Endothelial cell of umbilical vein (primary cell): ENCODE measurements at regions not wholly inside any gene's neighbourhood (a gene's known extent, or its start where the extent isn't known, plus 50 kb on each side); places are given as distances from the start of the nearest gene placed in this dataset.

Source experiments
- BruUV-seq: library from RNA; stranded (reverse); fragments of 400-500 nt; replicated peaks from 2 replicates; lab custom pipeline; 2021; lab: Mats Ljungman, UMichigan
- CTCF ChIA-PET: fragments of 300-600, 350-600 bp; sonication (Branson Sonifier 250); formaldehyde crosslinking; loops from one replicate; lab custom pipeline; 2021; ENCODE audit warnings: antibody characterized with exemption, inconsistent platforms; lab: Charles Lee
- POLR2A ChIA-PET: fragments of 300-600, 350-600 bp; sonication (Branson Sonifier 250); formaldehyde crosslinking; loops from one replicate; lab custom pipeline; 2021; ENCODE audit warnings: antibody characterized with exemption, inconsistent platforms; lab: Charles Lee
- DNase-seq: peaks from one replicate; pipeline ENCODE4 v3.0.0-alpha.2; 2011; ENCODE audit warnings: low read depth, low spot score
- FAIRE-seq: peaks from 2 replicates; lab custom pipeline; 2011; peaks lifted over from hg19 to GRCh38; lab: Jason Lieb, UNC
- H2AFZ ChIP-seq: 2 replicates; pipeline ENCODE4 v1.6.0; 2012; ENCODE audit warnings: low read depth, low read length, control low read depth, inconsistent platforms
- H3K27ac ChIP-seq: 2 replicates; pipeline ENCODE4 v1.5.1; 2011; ENCODE audit warnings: low read depth, mild to moderate bottlenecking, control low read depth, low read length, moderate library complexity; ENCODE audit not compliant: insufficient read depth
- H3K27me3 ChIP-seq, 2 experiments: 2 replicates each; pipeline versions ENCODE4 v1.6.0 to v1.6.1; 2011; ENCODE audit warnings: low read length in 2 of 2, mixed read lengths in 1 of 2; ENCODE audit not compliant: control insufficient read depth in 2 of 2, insufficient read depth in 2 of 2
- H3K36me3 ChIP-seq, 2 experiments: 2 replicates in 1 of 2; 3 replicates in 1 of 2; pipeline ENCODE4 v1.5.1; 2011; ENCODE audit warnings: low read length in 2 of 2, mild to moderate bottlenecking in 1 of 2, moderate library complexity in 1 of 2; ENCODE audit not compliant: control insufficient read depth in 2 of 2, insufficient read depth in 2 of 2; ENCODE audit errors: extremely low read depth in 1 of 2
- H3K4me1 ChIP-seq: 3 replicates; pipeline ENCODE4 v1.5.1; 2011; ENCODE audit warnings: mild to moderate bottlenecking, low read length; ENCODE audit not compliant: control insufficient read depth, insufficient read depth; ENCODE audit errors: extremely low read depth
- H3K4me2 ChIP-seq: 2 replicates; pipeline ENCODE4 v1.6.1; 2011; ENCODE audit warnings: low read length, control low read depth, mixed read lengths; ENCODE audit not compliant: insufficient read depth
- H3K4me3 ChIP-seq, 3 experiments: fragments of 200-600 bp in 1 of 3; sonication (generic), shearing (Covaris generic) in 1 of 3; replicated peaks in 1 of 3; 2 replicates each; pipeline ENCODE4 v1.5.1; 2011 to 2016; ENCODE audit warnings: control low read depth in 3 of 3, low read length in 3 of 3, mild to moderate bottlenecking in 2 of 3, inconsistent platforms in 1 of 3, low read depth in 1 of 3, moderate library complexity in 1 of 3; ENCODE audit not compliant: insufficient read depth in 1 of 3
- H3K79me2 ChIP-seq: 2 replicates; pipeline ENCODE4 v1.6.0; 2012; ENCODE audit warnings: low read length, inconsistent platforms; ENCODE audit not compliant: control insufficient read depth, insufficient read depth
- H3K9ac ChIP-seq: replicated peaks from 2 replicates; pipeline ENCODE3; 2011; ENCODE audit warnings: low read length, control low read depth; ENCODE audit not compliant: insufficient read depth; ENCODE audit errors: extremely low read depth
- H3K9me1 ChIP-seq: replicated peaks from 3 replicates; pipeline ENCODE4 v1.6.0; 2011; ENCODE audit warnings: mild to moderate bottlenecking, low read length; ENCODE audit not compliant: control insufficient read depth, insufficient read depth; ENCODE audit errors: extremely low read depth
- H3K9me3 ChIP-seq: replicated peaks from 2 replicates; pipeline ENCODE4 v1.5.1; 2012; ENCODE audit warnings: low read length, inconsistent platforms; ENCODE audit not compliant: control insufficient read depth, insufficient read depth
- H4K20me1 ChIP-seq: replicated peaks from 2 replicates; pipeline ENCODE3; 2011; ENCODE audit warnings: mild to moderate bottlenecking, low read length; ENCODE audit not compliant: control insufficient read depth, insufficient read depth; ENCODE audit errors: extremely low read depth
- CTCF ChIP-seq, 2 donors: IDR thresholded peaks; 1 replicate in 1 of 2; 2 replicates in 1 of 2; pipeline ENCODE4 v1.5.1; 2011; ENCODE audit warnings: low read length in 2 of 2, mild to moderate bottlenecking in 2 of 2, moderate library complexity in 2 of 2, control low read depth in 1 of 2, inconsistent platforms in 1 of 2, low read depth in 1 of 2; ENCODE audit not compliant: insufficient read depth in 1 of 2; ENCODE audit errors: extremely low read depth in 1 of 2
- JUN ChIP-seq: IDR thresholded peaks from 2 replicates; pipeline ENCODE4 v1.6.1; 2011; ENCODE audit warnings: borderline replicate concordance, low read depth; ENCODE audit not compliant: insufficient read length, insufficient read depth
- MAX ChIP-seq: IDR thresholded peaks from 2 replicates; pipeline ENCODE4 v1.6.1; 2011; ENCODE audit not compliant: insufficient read depth, insufficient read length
- MYC ChIP-seq: IDR thresholded peaks from one replicate; pipeline ENCODE4 v1.6.1; 2011; ENCODE audit warnings: mild to moderate bottlenecking, low read depth, low read length
- dilution Hi-C: fragments of 300-500 bp; cut with MboI; formaldehyde crosslinking; loops from one replicate; pipeline ENCODE4 v1.15.0; 2019; ENCODE audit warnings: low sequenced_read_pairs; ENCODE audit not compliant: extremely low pct_ligation_motif_present
- intact Hi-C: fragments of 100-400 bp; cut with micrococcal nuclease; formaldehyde crosslinking; loops from one replicate; pipeline ENCODE4 v1.10.0; 2022

DNA sequence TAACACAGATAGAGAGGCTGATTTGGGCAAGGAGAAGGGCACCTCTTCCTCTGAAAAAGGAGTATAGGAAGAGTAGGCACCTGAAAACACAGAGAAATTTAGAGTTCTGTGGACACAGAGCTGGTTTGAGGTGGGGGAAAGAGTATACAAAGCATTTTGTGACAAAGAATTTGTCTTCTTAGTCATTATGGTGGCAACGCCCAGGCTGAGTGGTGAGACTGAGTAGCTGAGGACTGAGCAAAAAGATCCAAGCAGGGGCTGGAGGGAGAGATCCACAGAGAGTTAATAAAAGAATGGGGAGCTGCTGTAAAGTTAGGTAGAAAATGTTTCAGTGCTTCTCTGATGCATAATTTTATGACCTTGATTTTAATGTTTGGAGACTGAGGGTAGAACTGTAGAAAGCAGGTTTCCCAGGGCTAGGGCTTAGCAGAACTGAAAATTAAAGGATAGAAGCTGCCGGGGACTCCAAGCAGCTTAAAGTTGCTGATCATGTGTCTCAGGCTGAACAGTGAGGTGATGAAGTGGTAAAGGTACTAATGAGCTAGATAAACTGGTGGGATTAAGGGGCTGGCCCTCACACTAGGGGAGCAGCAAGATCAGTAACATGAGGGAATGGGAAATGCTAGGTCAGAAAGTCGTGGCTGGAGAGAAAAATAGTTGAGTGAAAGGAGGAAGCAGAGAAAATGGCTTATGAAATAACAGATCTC, 118.9 kb downstream of the CEP44 start:
- no peak for DNase-seq
- H3K9me3 ChIP-seq: no peaks in the 10 kb centered on the region
- POLR2A ChIA-PET: no interaction called here
- H3K79me2 ChIP-seq: no peaks in the 10 kb centered on the region
- dilution Hi-C loops: no loop called here
- H3K36me3 ChIP-seq: no peaks in the 10 kb centered on the region
- no peaks in the 10 kb centered on the region for H3K27me3 ChIP-seq
- H3K4me1 ChIP-seq: no peaks in the 10 kb centered on the region
- H3K4me3 ChIP-seq: no peak overlapping the region
- BruUV-seq: no TSS peak
- TF ChIP-seq MAX (no peak), MYC (no peak), CTCF (IDR thresholded peaks at IDR 0.05; ENCODE audit: extremely low read depth in 1 of 2, insufficient read depth in 1 of 2, low read depth in 1 of 2, low read length in 2 of 2) (no peak), JUN (no peak)
- intact Hi-C loops: no loop called here
- no peak overlapping the region for H2AFZ ChIP-seq
- no peaks in the 10 kb centered on the region for H4K20me1 ChIP-seq
- H3K27ac ChIP-seq: no peak overlapping the region
- CTCF ChIA-PET: no interaction called here
- H3K9ac ChIP-seq: no peak overlapping the region
- H3K9me1 ChIP-seq: no peaks in the 10 kb centered on the region
- H3K4me2 ChIP-seq: no peak overlapping the region
- FAIRE-seq: no peak
